BLaER1 (cell line): ENCODE measurements at regions not wholly inside any gene's neighbourhood (a gene's known extent, or its start where the extent isn't known, plus 50 kb on each side); places are given as distances from the start of the nearest gene placed in this dataset.

Experiments
- H3K27ac ChIP-seq: shearing (Covaris generic); formaldehyde crosslinking; 2 replicates; pipeline ENCODE4 v1.8.1; 2022
- H3K27me3 ChIP-seq: shearing (Covaris generic); formaldehyde crosslinking; 2 replicates; pipeline ENCODE4 v1.8.1; 2022
- H3K36me3 ChIP-seq: shearing (Covaris generic); formaldehyde crosslinking; 2 replicates; pipeline ENCODE4 v1.8.1; 2022
- H3K4me1 ChIP-seq: shearing (Covaris generic); formaldehyde crosslinking; 2 replicates; pipeline ENCODE4 v1.8.1; 2022
- H3K4me2 ChIP-seq: shearing (Covaris generic); formaldehyde crosslinking; 2 replicates; pipeline ENCODE4 v1.8.1; 2022
- H3K4me3 ChIP-seq: shearing (Covaris generic); formaldehyde crosslinking; 2 replicates; pipeline ENCODE4 v1.8.1; 2022
- H3K9ac ChIP-seq: shearing (Covaris generic); formaldehyde crosslinking; 2 replicates; pipeline ENCODE4 v1.8.1; 2022
- H3K9me3 ChIP-seq: shearing (Covaris generic); formaldehyde crosslinking; 2 replicates; pipeline ENCODE4 v1.8.1; 2022
- H4K20me1 ChIP-seq: shearing (Covaris generic); formaldehyde crosslinking; 2 replicates; pipeline ENCODE4 v1.8.1; 2022
- Cebpa-rat ChIP-seq: shearing (Covaris generic); IDR thresholded peaks from 2 replicates; pipeline ENCODE4 v1.8.1; 2022

- H3K27me3 ChIP-seq: no peaks in the 10 kb centered on the region
- no peaks in the 10 kb centered on the region for H4K20me1 ChIP-seq
- no peak for TF ChIP-seq Cebpa-rat
Observed at GRCh38 chr2:160907738-160908137, 252.5 kb upstream of the TANK start.

GRCh38 chr2:160908157-160908556 lies 252.1 kb upstream of the TANK start:
- Histone ChIP-seq H3K27ac (no peak overlapping the region), H3K36me3 (no peaks in the 10 kb centered on the region), H3K9ac (no peak overlapping the region), H3K4me3 (no peak overlapping the region), H3K4me1 (no peaks in the 10 kb centered on the region), H4K20me1 (no peaks in the 10 kb centered on the region), H3K4me2 (no peak overlapping the region), H3K27me3 (no peaks in the 10 kb centered on the region), H3K9me3 (no peaks in the 10 kb centered on the region)
- no peak for TF ChIP-seq Cebpa-rat

More at GRCh38 chr2:160907738-160908137, 252.5 kb upstream of the TANK start:
- Histone ChIP-seq H3K9ac (no peak overlapping the region), H3K4me3 (no peak overlapping the region), H3K9me3 (no peaks in the 10 kb centered on the region), H3K36me3 (no peaks in the 10 kb centered on the region), H3K27ac (no peak overlapping the region), H3K4me1 (no peaks in the 10 kb centered on the region), H3K4me2 (no peak overlapping the region)

- no peak for TF ChIP-seq Cebpa-rat
- Histone ChIP-seq H3K4me2 (no peak overlapping the region), H3K27me3 (no peaks in the 10 kb centered on the region), H3K4me1 (no peaks in the 10 kb centered on the region), H3K36me3 (no peaks in the 10 kb centered on the region), H3K4me3 (no peak overlapping the region), H3K9me3 (no peaks in the 10 kb centered on the region), H3K9ac (no peak overlapping the region), H4K20me1 (no peaks in the 10 kb centered on the region), H3K27ac (no peak overlapping the region)
Observed at GRCh38 chr2:160909781-160910242, 250.4 kb upstream of the TANK start.

GRCh38 chr2:160910681-160911080 lies 249.5 kb upstream of the TANK start:
- no peak overlapping the region for H3K4me3 ChIP-seq
- no peaks in the 10 kb centered on the region for H4K20me1 ChIP-seq
- no peaks in the 10 kb centered on the region for H3K4me1 ChIP-seq
- H3K36me3 ChIP-seq: no peaks in the 10 kb centered on the region
- H3K9me3 ChIP-seq: no peaks in the 10 kb centered on the region
- no peaks in the 10 kb centered on the region for H3K27me3 ChIP-seq
- no peak for TF ChIP-seq Cebpa-rat
- no peak overlapping the region for H3K9ac ChIP-seq
- no peak overlapping the region for H3K27ac ChIP-seq
- H3K4me2 ChIP-seq: no peak overlapping the region

GRCh38 chr2:160911258-160911657 lies 249.0 kb upstream of the TANK start:
- H3K9me3 ChIP-seq: no peaks in the 10 kb centered on the region
- H3K27me3 ChIP-seq: no peaks in the 10 kb centered on the region
- no peaks in the 10 kb centered on the region for H3K36me3 ChIP-seq
- no peak overlapping the region for H3K4me3 ChIP-seq
- no peak for TF ChIP-seq Cebpa-rat
- H3K9ac ChIP-seq: no peak overlapping the region
- no peaks in the 10 kb centered on the region for H4K20me1 ChIP-seq
- H3K4me1 ChIP-seq: no peaks in the 10 kb centered on the region
- no peak overlapping the region for H3K27ac ChIP-seq
- no peak overlapping the region for H3K4me2 ChIP-seq

GRCh38 chr2:160912276-160912675 lies 248.0 kb upstream of the TANK start:
- no peak for TF ChIP-seq Cebpa-rat
- H3K27me3 ChIP-seq: no peaks in the 10 kb centered on the region
- H3K27ac ChIP-seq: no peak overlapping the region

GRCh38 chr2:160913323-160913722 lies 246.9 kb upstream of the TANK start:
- H3K4me1 ChIP-seq: no peaks in the 10 kb centered on the region
- no peak overlapping the region for H3K4me3 ChIP-seq
- H3K4me2 ChIP-seq: no peak overlapping the region
- TF ChIP-seq Cebpa-rat: no peak
- no peak overlapping the region for H3K9ac ChIP-seq
- no peaks in the 10 kb centered on the region for H4K20me1 ChIP-seq
- no peaks in the 10 kb centered on the region for H3K27me3 ChIP-seq
- H3K36me3 ChIP-seq: no peaks in the 10 kb centered on the region
- no peak overlapping the region for H3K27ac ChIP-seq
- no peaks in the 10 kb centered on the region for H3K9me3 ChIP-seq

More at GRCh38 chr2:160912276-160912675, 248.0 kb upstream of the TANK start:
- H3K4me1 ChIP-seq: no peaks in the 10 kb centered on the region
- no peak overlapping the region for H3K4me2 ChIP-seq
- no peaks in the 10 kb centered on the region for H3K36me3 ChIP-seq
- no peak overlapping the region for H3K4me3 ChIP-seq
- no peaks in the 10 kb centered on the region for H4K20me1 ChIP-seq
- no peak overlapping the region for H3K9ac ChIP-seq
- H3K9me3 ChIP-seq: no peaks in the 10 kb centered on the region

GRCh38 chr2:160914217-160914616 lies 246.0 kb upstream of the TANK start:
- no peak for TF ChIP-seq Cebpa-rat
- Histone ChIP-seq H3K4me1 (no peaks in the 10 kb centered on the region), H3K4me3 (no peak overlapping the region)

GRCh38 chr2:160916300-160916699 lies 243.9 kb upstream of the TANK start:
- Histone ChIP-seq H3K4me1 (no peaks in the 10 kb centered on the region), H3K9ac (no peak overlapping the region), H4K20me1 (no peaks in the 10 kb centered on the region), H3K36me3 (no peaks in the 10 kb centered on the region), H3K4me2 (no peak overlapping the region), H3K27me3 (no peaks in the 10 kb centered on the region), H3K4me3 (no peak overlapping the region), H3K9me3 (no peaks in the 10 kb centered on the region), H3K27ac (no peak overlapping the region)
- no peak for TF ChIP-seq Cebpa-rat

More at GRCh38 chr2:160914217-160914616, 246.0 kb upstream of the TANK start:
- Histone ChIP-seq H3K36me3 (no peaks in the 10 kb centered on the region), H3K9me3 (no peaks in the 10 kb centered on the region), H3K27me3 (no peaks in the 10 kb centered on the region), H4K20me1 (no peaks in the 10 kb centered on the region), H3K4me2 (no peak overlapping the region), H3K9ac (no peak overlapping the region), H3K27ac (no peak overlapping the region)

GRCh38 chr2:160917850-160918249 lies 242.4 kb upstream of the TANK start:
- Histone ChIP-seq H3K9me3 (no peaks in the 10 kb centered on the region), H3K4me3 (no peak overlapping the region), H3K27me3 (no peaks in the 10 kb centered on the region), H4K20me1 (no peaks in the 10 kb centered on the region), H3K4me2 (no peak overlapping the region), H3K36me3 (no peaks in the 10 kb centered on the region), H3K9ac (no peak overlapping the region), H3K4me1 (no peaks in the 10 kb centered on the region), H3K27ac (no peak overlapping the region)
- TF ChIP-seq Cebpa-rat: no peak

GRCh38 chr2:160918258-160918657 lies 242.0 kb upstream of the TANK start:
- no peak overlapping the region for H3K9ac ChIP-seq
- H3K9me3 ChIP-seq: no peaks in the 10 kb centered on the region
- H3K4me3 ChIP-seq: no peak overlapping the region
- no peaks in the 10 kb centered on the region for H3K4me1 ChIP-seq
- no peak overlapping the region for H3K27ac ChIP-seq
- no peaks in the 10 kb centered on the region for H3K36me3 ChIP-seq
- H3K4me2 ChIP-seq: no peak overlapping the region
- TF ChIP-seq Cebpa-rat: no peak
- no peaks in the 10 kb centered on the region for H4K20me1 ChIP-seq
- no peaks in the 10 kb centered on the region for H3K27me3 ChIP-seq
